ENCODE measurements at regions not wholly inside any gene's neighbourhood (a gene's known extent, or its start where the extent isn't known, plus 50 kb on each side); places are given as distances from the start of the nearest gene placed in this dataset.

DNA sequence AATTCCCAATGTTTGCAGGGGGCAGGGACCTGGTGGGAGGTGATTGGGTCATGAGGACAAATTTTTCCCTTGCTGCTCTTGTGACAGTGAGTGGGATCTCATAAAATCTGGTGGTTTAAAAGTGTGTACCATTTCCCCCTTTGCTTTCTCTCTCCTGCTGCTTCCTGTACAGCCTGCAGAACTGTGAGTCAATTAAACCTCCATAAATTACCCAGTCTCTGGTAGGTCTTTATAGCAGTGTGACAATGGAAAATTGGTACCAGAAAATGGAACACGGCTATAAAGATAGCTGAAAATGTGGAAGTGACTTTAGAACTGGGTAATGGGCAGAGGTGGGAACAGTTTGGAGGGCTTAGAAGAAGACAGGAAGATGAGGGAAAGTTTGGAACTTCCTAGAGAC, 108.7 kb upstream of the NPFFR2 start:
- TF ChIP-seq CTCF (conservative IDR thresholded peaks at IDR 0.05; ENCODE audit: low read depth, low read length) (no peak), EZH2 (IDR thresholded peaks at IDR 0.05; ENCODE audit: low read length, unreplicated experiment) (no peak)
